SK-N-SH (cell line): ENCODE measurements at regions not wholly inside any gene's neighbourhood (a gene's known extent, or its start where the extent isn't known, plus 50 kb on each side); places are given as distances from the start of the nearest gene placed in this dataset.

Experiments used
- CTCF ChIA-PET: fragments of 300-600, 350-600 bp; formaldehyde crosslinking; extraction: SDS; loops from one replicate; lab custom pipeline; 2021; lab: Yijun Ruan, JAX
- POLR2A ChIA-PET: fragments of 350-600 bp; sonication (Branson Sonifier 250); formaldehyde crosslinking; extraction: SDS; loops from one replicate; lab custom pipeline; 2020; ENCODE audit warnings: antibody characterized with exemption, inconsistent platforms; lab: Yijun Ruan, JAX
- DNase-seq: peaks from one replicate; pipeline ENCODE4 v3.0.0; 2012
- H2AFZ ChIP-seq: fragments of 200-600 bp; sonication (generic); 2 replicates; pipeline ENCODE4 v1.8.1; 2016; ENCODE audit warnings: antibody characterized with exemption, mild to moderate bottlenecking, low read depth
- H3F3A ChIP-seq: fragments of 200-600 bp; sonication (generic); replicated peaks from 2 replicates; pipeline ENCODE3; 2016; ENCODE audit warnings: antibody characterized with exemption, mild to moderate bottlenecking; ENCODE audit not compliant: insufficient read depth
- H3K27ac ChIP-seq, 2 experiments: fragments of 200-500 bp in 1 of 2; fragments of 200-600 bp in 1 of 2; sonication (Bioruptor generic) in 1 of 2; sonication (generic), shearing (Covaris generic) in 1 of 2; 2 replicates each; pipeline versions ENCODE4 v1.5.1 to v1.6.1; 2014 to 2016; ENCODE audit warnings: low read depth in 2 of 2, inconsistent platforms in 1 of 2, low read length in 1 of 2, mild to moderate bottlenecking in 1 of 2, mixed read lengths in 1 of 2
- H3K27me3 ChIP-seq: fragments of 200-600 bp; sonication (generic), shearing (Covaris generic); 2 replicates; pipeline ENCODE4 v1.6.1; 2016; ENCODE audit warnings: mixed run types; ENCODE audit not compliant: insufficient read depth
- H3K36me3 ChIP-seq, 2 experiments: fragments of 200-500 bp in 1 of 2; fragments of 200-600 bp in 1 of 2; sonication (Bioruptor generic) in 1 of 2; sonication (generic) in 1 of 2; replicated peaks in 1 of 2; 2 replicates each; pipeline versions ENCODE3 to v1.5.1; 2014 to 2016; ENCODE audit warnings: low read length in 1 of 2, mild to moderate bottlenecking in 1 of 2; ENCODE audit not compliant: insufficient read depth in 2 of 2, control insufficient read depth in 1 of 2
- H3K4me1 ChIP-seq, 2 experiments: fragments of 200-500 bp in 1 of 2; fragments of 200-600 bp in 1 of 2; sonication (Bioruptor generic) in 1 of 2; sonication (generic), shearing (Covaris generic) in 1 of 2; 2 replicates each; pipeline versions ENCODE4 v1.5.1 to v1.6.1; 2014 to 2016; ENCODE audit warnings: low read depth in 1 of 2, low read length in 1 of 2, mixed run types in 1 of 2; ENCODE audit not compliant: insufficient read depth in 2 of 2, control insufficient read depth in 1 of 2
- H3K4me2 ChIP-seq: fragments of 200-600 bp; sonication (generic), shearing (Covaris generic); 2 replicates; pipeline ENCODE4 v1.6.1; 2017; ENCODE audit warnings: mixed run types
- H3K4me3 ChIP-seq, 2 experiments: fragments of 200-500 bp in 1 of 2; fragments of 200-600 bp in 1 of 2; sonication (Bioruptor generic) in 1 of 2; sonication (generic), shearing (Covaris generic) in 1 of 2; 2 replicates each; pipeline versions ENCODE4 v1.5.1 to v1.8.1; 2014 to 2016; ENCODE audit warnings: low read depth in 2 of 2, inconsistent platforms in 1 of 2, low read length in 1 of 2, mild to moderate bottlenecking in 1 of 2, mixed read lengths in 1 of 2, moderate library complexity in 1 of 2
- H3K79me2 ChIP-seq: fragments of 200-600 bp; sonication (generic); 2 replicates; pipeline ENCODE4 v1.8.1; 2017; ENCODE audit warnings: mild to moderate bottlenecking; ENCODE audit not compliant: insufficient read depth
- H3K9ac ChIP-seq: fragments of 200-600 bp; sonication (generic); 2 replicates; pipeline ENCODE4 v1.6.1; 2017; ENCODE audit warnings: mixed run types
- H3K9me2 ChIP-seq: fragments of 200-600 bp; sonication (generic); 2 replicates; pipeline ENCODE4 v1.6.1; 2017; ENCODE audit warnings: mixed run types
- H3K9me3 ChIP-seq: fragments of 200-600 bp; sonication (generic); 2 replicates; pipeline ENCODE4 v1.6.1; 2017; ENCODE audit warnings: mixed run types, mild to moderate bottlenecking, moderate library complexity
- H4K20me1 ChIP-seq: fragments of 200-600 bp; sonication (generic); 2 replicates; pipeline ENCODE4 v1.6.1; 2017; ENCODE audit warnings: mild to moderate bottlenecking, mixed run types; ENCODE audit not compliant: insufficient read depth
- CHD2 ChIP-seq: fragments of 150-350 bp; IDR thresholded peaks from 2 replicates; pipeline ENCODE4 v1.6.1; 2018; ENCODE audit warnings: low read length; ENCODE audit not compliant: partially characterized antibody
- CTCF ChIP-seq: fragments of 200-600 bp; sonication (generic); IDR thresholded peaks from 2 replicates; pipeline ENCODE4 v1.6.1; 2017; ENCODE audit warnings: antibody characterized with exemption, mild to moderate bottlenecking, moderate library complexity
- EP300 ChIP-seq, 2 experiments: IDR thresholded peaks; 2 replicates each; pipeline versions ENCODE4 v1.4.0 to v1.6.1; 2012; ENCODE audit warnings: borderline replicate concordance in 1 of 2, low read depth in 1 of 2, low read length in 1 of 2
- FOSL2 ChIP-seq: IDR thresholded peaks from 2 replicates; pipeline ENCODE4 v1.4.0; 2012; ENCODE audit warnings: low read depth, mild to moderate bottlenecking, moderate library complexity, borderline replicate concordance
- FOXJ3 ChIP-seq: sonication (generic); formaldehyde crosslinking; IDR thresholded peaks from 2 replicates; pipeline ENCODE4 v1.5.1; 2020; ENCODE audit warnings: mild to moderate bottlenecking, missing genetic modification reagents
- MEF2A ChIP-seq: IDR thresholded peaks from 2 replicates; pipeline ENCODE4 v1.4.0; 2012; ENCODE audit warnings: low read depth, borderline replicate concordance
- NFIC ChIP-seq: IDR thresholded peaks from 2 replicates; pipeline ENCODE4 v1.4.0; 2012; ENCODE audit warnings: borderline replicate concordance
- RAD21 ChIP-seq: IDR thresholded peaks from 2 replicates; pipeline ENCODE4 v1.6.1; 2012; ENCODE audit warnings: mild to moderate bottlenecking, low read length
- RXRA ChIP-seq: IDR thresholded peaks from 2 replicates; pipeline ENCODE4 v1.4.0; 2012; ENCODE audit warnings: low read depth, mild to moderate bottlenecking, borderline replicate concordance
- SIN3A ChIP-seq: IDR thresholded peaks from 2 replicates; pipeline ENCODE4 v1.6.1; 2012; ENCODE audit warnings: low read depth, mild to moderate bottlenecking, low read length, moderate library complexity, borderline replicate concordance
- SMC3 ChIP-seq: IDR thresholded peaks from 2 replicates; pipeline ENCODE4 v1.6.1; 2012; ENCODE audit warnings: low read depth, low read length, improper control_type of control experiment
- TAF1 ChIP-seq: IDR thresholded peaks from 2 replicates; pipeline ENCODE4 v1.6.1; 2012; ENCODE audit warnings: low read depth, mild to moderate bottlenecking, low read length, moderate library complexity, borderline replicate concordance
- TCF12 ChIP-seq: IDR thresholded peaks from 2 replicates; pipeline ENCODE4 v1.4.0; 2012
- ZBTB33 ChIP-seq: IDR thresholded peaks from 2 replicates; pipeline ENCODE4 v1.4.0; 2012; ENCODE audit warnings: low read depth, borderline replicate concordance
- WGBS: methylation state at CpG from one replicate; pipeline ENCODE4 v1.1.6; 2017; ENCODE audit warnings: low lambda C conversion rate; 5-methylcytosine and 5-hydroxymethylcytosine counted together
- TF ChIP-seq, protein P1 (sequence below): IDR thresholded peaks from 2 replicates; pipeline ENCODE4 v1.4.0; 2012; ENCODE audit warnings: low read depth, borderline replicate concordance
- TF ChIP-seq, protein P2 (sequence below): fragments of 150-350 bp; IDR thresholded peaks from 2 replicates; pipeline ENCODE4 v1.6.1; 2017; ENCODE audit warnings: antibody characterized with exemption, low read length, low read depth, borderline replicate concordance
- TF ChIP-seq, protein P3 (sequence below): IDR thresholded peaks from 2 replicates; pipeline ENCODE4; 2012

DNA sequence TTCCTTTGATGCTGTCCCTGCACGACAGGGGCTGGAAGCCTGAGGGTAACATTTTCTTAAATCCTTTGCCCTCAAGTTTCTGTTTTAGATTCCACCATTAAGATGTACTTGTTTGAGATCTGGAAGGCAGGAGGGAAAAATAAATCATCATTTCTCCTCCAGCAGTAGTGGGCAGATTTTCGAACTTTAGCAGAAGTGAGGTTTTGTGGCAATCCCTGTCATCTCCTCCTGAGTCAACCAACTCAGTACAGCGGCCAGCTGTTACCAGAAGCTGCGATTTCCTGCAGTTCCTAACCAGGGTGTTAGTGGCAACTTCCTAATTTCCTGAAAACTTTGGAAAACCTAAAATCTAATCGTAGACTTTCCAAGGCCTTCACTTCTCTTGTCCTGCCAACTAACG, 517.2 kb upstream of the ACVR2A start:
- Histone ChIP-seq H3K4me2 (peak overlapping the region; percentile 47; the same call in 1 of the 2 replicates), H3K9me2 (no peaks in the 10 kb centered on the region), H3K9me3 (no peaks in the 10 kb centered on the region), H4K20me1 (no peaks in the 10 kb centered on the region), H3K27ac (no peak overlapping the region), H3K4me1 (no peaks in the 10 kb centered on the region), H3K27me3 (no peaks in the 10 kb centered on the region), H3K9ac (no peak overlapping the region), H3F3A (no peaks in the 10 kb centered on the region), H3K4me3 (no peak overlapping the region), H2AFZ (peak overlapping the region; percentile 72; the same call in 1 of the 2 replicates), H3K79me2 (no peaks in the 10 kb centered on the region), H3K36me3 (no peaks in the 10 kb centered on the region)
- ChIA-PET POLR2A (no interaction called here), CTCF (no interaction called here)
- 5% methylated on average over 6 of the region's 6 CpGs for WGBS
- no peak for TF ChIP-seq RXRA
- TF ChIP-seq MEF2A = no peak
- no peak for TF ChIP-seq FOXJ3 (CRISPR knock-in tag)
- TF ChIP-seq NFIC = no peak
- TF ChIP-seq ZBTB33 = no peak
- TF ChIP-seq EP300 (IDR thresholded peaks at IDR 0.05; ENCODE audit: borderline replicate concordance in 1 of 2, low read depth in 1 of 2, low read length in 1 of 2) = no peak
- TF ChIP-seq, protein P1, sequence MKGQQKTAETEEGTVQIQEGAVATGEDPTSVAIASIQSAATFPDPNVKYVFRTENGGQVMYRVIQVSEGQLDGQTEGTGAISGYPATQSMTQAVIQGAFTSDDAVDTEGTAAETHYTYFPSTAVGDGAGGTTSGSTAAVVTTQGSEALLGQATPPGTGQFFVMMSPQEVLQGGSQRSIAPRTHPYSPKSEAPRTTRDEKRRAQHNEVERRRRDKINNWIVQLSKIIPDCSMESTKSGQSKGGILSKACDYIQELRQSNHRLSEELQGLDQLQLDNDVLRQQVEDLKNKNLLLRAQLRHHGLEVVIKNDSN = no peak
- TF ChIP-seq SIN3A = no peak
- TF ChIP-seq SMC3 = no peak
- no peak for TF ChIP-seq CHD2
- no peak for TF ChIP-seq TCF12
- TF ChIP-seq FOSL2 = no peak
- TF ChIP-seq RAD21 = no peak
- TF ChIP-seq CTCF = no peak
- TF ChIP-seq, protein P2, sequence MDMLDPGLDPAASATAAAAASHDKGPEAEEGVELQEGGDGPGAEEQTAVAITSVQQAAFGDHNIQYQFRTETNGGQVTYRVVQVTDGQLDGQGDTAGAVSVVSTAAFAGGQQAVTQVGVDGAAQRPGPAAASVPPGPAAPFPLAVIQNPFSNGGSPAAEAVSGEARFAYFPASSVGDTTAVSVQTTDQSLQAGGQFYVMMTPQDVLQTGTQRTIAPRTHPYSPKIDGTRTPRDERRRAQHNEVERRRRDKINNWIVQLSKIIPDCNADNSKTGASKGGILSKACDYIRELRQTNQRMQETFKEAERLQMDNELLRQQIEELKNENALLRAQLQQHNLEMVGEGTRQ = no peak
- no peak for TF ChIP-seq TAF1
- TF ChIP-seq, protein P3, sequence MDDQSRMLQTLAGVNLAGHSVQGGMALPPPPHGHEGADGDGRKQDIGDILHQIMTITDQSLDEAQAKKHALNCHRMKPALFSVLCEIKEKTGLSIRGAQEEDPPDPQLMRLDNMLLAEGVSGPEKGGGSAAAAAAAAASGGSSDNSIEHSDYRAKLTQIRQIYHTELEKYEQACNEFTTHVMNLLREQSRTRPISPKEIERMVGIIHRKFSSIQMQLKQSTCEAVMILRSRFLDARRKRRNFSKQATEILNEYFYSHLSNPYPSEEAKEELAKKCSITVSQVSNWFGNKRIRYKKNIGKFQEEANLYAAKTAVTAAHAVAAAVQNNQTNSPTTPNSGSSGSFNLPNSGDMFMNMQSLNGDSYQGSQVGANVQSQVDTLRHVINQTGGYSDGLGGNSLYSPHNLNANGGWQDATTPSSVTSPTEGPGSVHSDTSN = no peak
- no peak for DNase-seq
